Mucosa of rectum (tissue), 2 donors: ENCODE measurements at regions not wholly inside any gene's neighbourhood (a gene's known extent, or its start where the extent isn't known, plus 50 kb on each side); places are given as distances from the start of the nearest gene placed in this dataset.

Experiments used
- H3K27ac ChIP-seq, 2 donors: one replicate each; pipeline ENCODE4 v1.7.0; 2013; ENCODE audit warnings: inconsistent platforms in 2 of 2, low read depth in 2 of 2, low read length in 2 of 2
- H3K27me3 ChIP-seq, 2 donors: one replicate each; pipeline ENCODE4 v1.7.0; 2013; ENCODE audit warnings: low read length in 2 of 2; ENCODE audit not compliant: control insufficient read depth in 2 of 2, insufficient read depth in 2 of 2
- H3K36me3 ChIP-seq, 2 donors: one replicate each; pipeline ENCODE4 v1.7.0; 2013; ENCODE audit warnings: low read length in 2 of 2; ENCODE audit not compliant: control insufficient read depth in 2 of 2, insufficient read depth in 2 of 2
- H3K4me1 ChIP-seq, 2 donors: one replicate each; pipeline ENCODE4 v1.7.0; 2013; ENCODE audit warnings: low read length in 2 of 2, mild to moderate bottlenecking in 1 of 2; ENCODE audit not compliant: control insufficient read depth in 2 of 2, insufficient read depth in 2 of 2
- H3K4me3 ChIP-seq, 2 donors: one replicate each; pipeline ENCODE4 v1.7.0; 2013; ENCODE audit warnings: low read length in 2 of 2
- H3K9ac ChIP-seq, 2 donors: one replicate each; pipeline ENCODE4 v1.7.0; 2013; ENCODE audit warnings: low read length in 2 of 2, low read depth in 1 of 2, mild to moderate bottlenecking in 1 of 2
- H3K9me3 ChIP-seq, 2 donors: one replicate each; pipeline ENCODE4 v1.7.0; 2013; ENCODE audit warnings: low read length in 2 of 2; ENCODE audit not compliant: control insufficient read depth in 2 of 2
- donor health status: healthy.
- donor health status: Normal muscosa, but diverticular disease.

DNA sequence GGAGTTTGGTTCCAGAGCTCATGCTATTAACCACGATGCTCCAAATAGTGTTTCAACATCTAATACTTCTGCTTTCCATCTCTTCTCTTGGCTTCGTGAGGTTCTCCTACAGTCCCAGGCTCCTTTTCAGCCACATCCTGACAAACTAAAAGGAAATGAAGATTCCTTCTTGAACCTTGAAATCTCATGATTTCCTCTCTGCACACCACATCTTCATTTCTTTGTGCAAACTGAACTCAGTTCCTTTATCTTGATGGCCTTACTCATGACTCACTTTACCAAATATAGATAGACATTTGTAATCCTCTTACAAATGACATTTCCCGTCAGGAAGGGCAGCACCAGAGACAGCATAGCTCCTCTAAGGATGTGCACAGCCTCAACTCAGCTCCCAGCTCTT lies 50.0 kb upstream of the ITGA4 start:
- H3K4me3 ChIP-seq, result no peak overlapping the region
- peaks cover 0 to 7% of the 10 kb centered on the region in 2 donors for H3K4me1 ChIP-seq
- no peaks in the 10 kb centered on the region for H3K36me3 ChIP-seq
- no peaks in the 10 kb centered on the region for H3K9me3 ChIP-seq
- H3K27me3 ChIP-seq, result no peaks in the 10 kb centered on the region
- H3K9ac ChIP-seq, result no peak overlapping the region
- H3K27ac ChIP-seq, result no peak overlapping the region
